HG03064 (cell line): ENCODE measurements at regions not wholly inside any gene's neighbourhood (a gene's known extent, or its start where the extent isn't known, plus 50 kb on each side); places are given as distances from the start of the nearest gene placed in this dataset.

Experiments used
- ATAC-seq: cut with Tn5 transposase; IDR thresholded peaks from one replicate; pipeline ENCODE4 v1.9.1; 2021; ENCODE audit warnings: low read depth; ENCODE audit not compliant: unreplicated experiment

GRCh38 chr16:74035816-74036215 lies 260.8 kb upstream of the PSMD7 start:
- no peak for ATAC-seq

- no peak for ATAC-seq
These were observed 261.8 kb upstream of the PSMD7 start for GRCh38 chr16:74034862-74035261.

- ATAC-seq = no peak
These were observed 262.4 kb upstream of the PSMD7 start for GRCh38 chr16:74034200-74034599.

- ATAC-seq = no peak
These were observed 263.1 kb upstream of the PSMD7 start for GRCh38 chr16:74033441-74033995.

GRCh38 chr16:74031551-74031950 lies 265.1 kb upstream of the PSMD7 start:
- no peak for ATAC-seq

GRCh38 chr16:74030000-74030706 lies 266.5 kb upstream of the PSMD7 start:
- ATAC-seq = no peak

GRCh38 chr16:74029115-74029792 lies 267.4 kb upstream of the PSMD7 start:
- ATAC-seq = no peak

- no peak for ATAC-seq
These were observed 270.0 kb upstream of the PSMD7 start for GRCh38 chr16:74026373-74027281.

- no peak for ATAC-seq
These were observed 271.7 kb upstream of the PSMD7 start for GRCh38 chr16:74024953-74025352.

- no peak for ATAC-seq
These were observed 276.4 kb upstream of the PSMD7 start for GRCh38 chr16:74020095-74020670.

GRCh38 chr16:74019612-74020011 lies 277.0 kb upstream of the PSMD7 start:
- ATAC-seq = no peak

- ATAC-seq = no peak
These were observed 280.7 kb upstream of the PSMD7 start for GRCh38 chr16:74015953-74016352.

GRCh38 chr16:73998707-73999106 lies 297.9 kb upstream of the PSMD7 start:
- ATAC-seq = no peak

- no peak for ATAC-seq
These were observed 298.6 kb upstream of the PSMD7 start for GRCh38 chr16:73997971-73998370.

GRCh38 chr16:73997340-73997711 lies 299.3 kb upstream of the PSMD7 start:
- no peak for ATAC-seq

- ATAC-seq = no peak
These were observed 299.8 kb upstream of the PSMD7 start for GRCh38 chr16:73996624-73997339.

- no peak for ATAC-seq
These were observed 302.7 kb upstream of the PSMD7 start for GRCh38 chr16:73993878-73994277.

GRCh38 chr16:73978407-73978784 lies 318.2 kb upstream of the PSMD7 start:
- no peak for ATAC-seq

- ATAC-seq = no peak
These were observed 320.0 kb upstream of the PSMD7 start for GRCh38 chr16:73976644-73977043.

GRCh38 chr16:73973174-73973573 lies 323.4 kb upstream of the PSMD7 start:
- no peak for ATAC-seq
